DOHH2 (cell line): ENCODE measurements at regions not wholly inside any gene's neighbourhood (a gene's known extent, or its start where the extent isn't known, plus 50 kb on each side); places are given as distances from the start of the nearest gene placed in this dataset.
"Not testable (repeated sequence)": the region's sequence is repeated elsewhere in the genome, so short reads cannot be mapped to it uniquely, and the experiment has no call there.

Source experiments
- H3F3A ChIP-seq: fragments of 200-600 bp; sonication (generic), shearing (Covaris generic); 2 replicates; pipeline ENCODE4 v1.6.0; 2016; ENCODE audit warnings: antibody characterized with exemption, mild to moderate bottlenecking; ENCODE audit not compliant: control insufficient read depth, insufficient read depth
- H3K27ac ChIP-seq: fragments of 200-600 bp; sonication (generic); 2 replicates; pipeline ENCODE4 v1.5.1; 2014; ENCODE audit warnings: low read depth, mild to moderate bottlenecking, low read length, moderate library complexity
- H3K27me3 ChIP-seq: fragments of 200-600 bp; sonication (generic); 2 replicates; pipeline ENCODE4 v1.6.1; 2014; ENCODE audit warnings: mild to moderate bottlenecking, low read length, mixed read lengths; ENCODE audit not compliant: control insufficient read depth
- H3K36me3 ChIP-seq: fragments of 200-600 bp; sonication (generic); 2 replicates; pipeline ENCODE4 v1.6.1; 2014; ENCODE audit warnings: mild to moderate bottlenecking, low read length, moderate library complexity, mixed read lengths; ENCODE audit not compliant: control insufficient read depth
- H3K4me1 ChIP-seq: fragments of 200-600 bp; sonication (generic); 2 replicates; pipeline ENCODE4 v1.6.1; 2014; ENCODE audit warnings: mild to moderate bottlenecking, low read length, mixed read lengths; ENCODE audit not compliant: control insufficient read depth
- H3K4me2 ChIP-seq: fragments of 200-600 bp; sonication (generic); 2 replicates; pipeline ENCODE4 v1.6.0; 2014; ENCODE audit warnings: mild to moderate bottlenecking, low read length, moderate library complexity
- H3K4me3 ChIP-seq: fragments of 200-600 bp; sonication (generic); 2 replicates; pipeline ENCODE4 v1.5.1; 2014; ENCODE audit warnings: mild to moderate bottlenecking, low read length, mixed read lengths
- H3K79me2 ChIP-seq: fragments of 200-600 bp; sonication (generic); 2 replicates; pipeline ENCODE4 v1.6.1; 2014; ENCODE audit warnings: mild to moderate bottlenecking, low read length, mixed read lengths; ENCODE audit not compliant: control insufficient read depth
- H3K9me2 ChIP-seq: fragments of 200-600 bp; sonication (generic); replicated peaks from 2 replicates; pipeline ENCODE4 v1.6.1; 2014; ENCODE audit warnings: mild to moderate bottlenecking, low read length, mixed read lengths; ENCODE audit not compliant: control insufficient read depth
- H3K9me3 ChIP-seq: fragments of 200-600 bp; sonication (generic); 2 replicates; pipeline ENCODE4 v1.6.1; 2014; ENCODE audit warnings: antibody characterized with exemption, low read length, mixed read lengths; ENCODE audit not compliant: control insufficient read depth, insufficient read depth
- H4K20me1 ChIP-seq: fragments of 200-600 bp; sonication (generic); 2 replicates; pipeline ENCODE4 v1.6.0; 2014; ENCODE audit warnings: low read depth, mild to moderate bottlenecking, antibody characterized with exemption, low read length, moderate library complexity; ENCODE audit not compliant: control insufficient read depth, insufficient read depth
- CTCF ChIP-seq: fragments of 200-600 bp; sonication (generic); IDR thresholded peaks from one replicate; pipeline ENCODE4 v1.5.1; 2014; ENCODE audit warnings: antibody characterized with exemption, mild to moderate bottlenecking, low read depth, low read length; ENCODE audit not compliant: poor library complexity, severe bottlenecking
- EZH2phosphoT487 ChIP-seq: fragments of 200-600 bp; sonication (generic); IDR thresholded peaks from 2 replicates; pipeline ENCODE4 v1.6.1; 2017; ENCODE audit warnings: borderline replicate concordance, mild to moderate bottlenecking, antibody characterized with exemption, low read length, moderate library complexity, mixed read lengths

- H3K27me3 ChIP-seq, result no peaks in the 10 kb centered on the region
- no peak overlapping the region for H3K27ac ChIP-seq
- H3F3A ChIP-seq, result no peaks in the 10 kb centered on the region
- H3K79me2 ChIP-seq, result no peaks in the 10 kb centered on the region
- no peaks in the 10 kb centered on the region for H3K36me3 ChIP-seq
- H3K4me1 ChIP-seq, result no peaks in the 10 kb centered on the region
- H3K9me3 ChIP-seq, result no peaks in the 10 kb centered on the region
- TF ChIP-seq EZH2phosphoT487 (no peak), CTCF (no peak)
- no peak overlapping the region for H3K4me3 ChIP-seq
- H4K20me1 ChIP-seq, result no peaks in the 10 kb centered on the region
- H3K9me2 ChIP-seq, result no peaks in the 10 kb centered on the region
- H3K4me2 ChIP-seq, result no peak overlapping the region
Observed at GRCh38 chr5:1732945-1733344, 66.7 kb downstream of the MRPL36 start.

GRCh38 chr5:1732238-1732941 lies 67.2 kb downstream of the MRPL36 start:
- Histone ChIP-seq H3K27me3 (no peaks in the 10 kb centered on the region), H3K4me2 (no peak overlapping the region), H3K4me1 (no peaks in the 10 kb centered on the region), H3K9me2 (no peaks in the 10 kb centered on the region), H3K79me2 (no peaks in the 10 kb centered on the region), H3K36me3 (no peaks in the 10 kb centered on the region), H4K20me1 (no peaks in the 10 kb centered on the region), H3K4me3 (no peak overlapping the region), H3F3A (no peaks in the 10 kb centered on the region), H3K9me3 (no peaks in the 10 kb centered on the region), H3K27ac (no peak overlapping the region)
- TF ChIP-seq EZH2phosphoT487 (no peak), CTCF (no peak)

- not testable (repeated sequence) for H3K79me2 ChIP-seq, H3K27ac ChIP-seq, H4K20me1 ChIP-seq, H3F3A ChIP-seq, H3K27me3 ChIP-seq, H3K4me3 ChIP-seq, H3K4me2 ChIP-seq, H3K36me3 ChIP-seq, H3K9me2 ChIP-seq, H3K4me1 ChIP-seq, H3K9me3 ChIP-seq
Observed at GRCh38 chr5:1731855-1732237, 67.8 kb downstream of the MRPL36 start.

GRCh38 chr5:1731091-1731639 lies 68.5 kb downstream of the MRPL36 start:
- H3K27me3 ChIP-seq, result no peaks in the 10 kb centered on the region
- H3K4me3 ChIP-seq, result no peak overlapping the region
- H3K4me2 ChIP-seq, result no peak overlapping the region
- TF ChIP-seq EZH2phosphoT487 (no peak), CTCF (no peak)
- H3K9me3 ChIP-seq, result no peaks in the 10 kb centered on the region
- no peaks in the 10 kb centered on the region for H3F3A ChIP-seq
- no peaks in the 10 kb centered on the region for H3K79me2 ChIP-seq
- no peaks in the 10 kb centered on the region for H3K9me2 ChIP-seq
- H3K27ac ChIP-seq, result no peak overlapping the region
- H4K20me1 ChIP-seq, result no peaks in the 10 kb centered on the region
- H3K36me3 ChIP-seq, result no peaks in the 10 kb centered on the region
- H3K4me1 ChIP-seq, result no peaks in the 10 kb centered on the region
